ENCODE measurements at regions not wholly inside any gene's neighbourhood (a gene's known extent, or its start where the extent isn't known, plus 50 kb on each side); places are given as distances from the start of the nearest gene placed in this dataset.

- DNase-seq: no peak
These were observed 372.0 kb downstream of the CDH10 start for GRCh38 chr5:24272741-24273140.

GRCh38 chr5:24280215-24280614 is 364.6 kb downstream of the CDH10 start:
- DNase-seq: no peak

GRCh38 chr5:24281818-24282217 is 363.0 kb downstream of the CDH10 start:
- DNase-seq: no peak

- DNase-seq: no peak
These were observed 355.0 kb downstream of the CDH10 start for GRCh38 chr5:24289582-24290335.

- DNase-seq: no peak
These were observed 354.2 kb downstream of the CDH10 start for GRCh38 chr5:24290536-24290935.

- no peak for DNase-seq
These were observed 352.9 kb downstream of the CDH10 start for GRCh38 chr5:24291916-24292315.

GRCh38 chr5:24294333-24294732 is 350.4 kb downstream of the CDH10 start:
- no peak for DNase-seq

GRCh38 chr5:24314106-24314505 is 330.7 kb downstream of the CDH10 start:
- DNase-seq: no peak

- DNase-seq: no peak
These were observed 324.1 kb downstream of the CDH10 start for GRCh38 chr5:24320643-24321042.

GRCh38 chr5:24325306-24325832 is 319.4 kb downstream of the CDH10 start:
- DNase-seq: no peak

- no peak for DNase-seq
These were observed 313.2 kb downstream of the CDH10 start for GRCh38 chr5:24331531-24331930.

- DNase-seq: no peak
These were observed 297.6 kb downstream of the CDH10 start for GRCh38 chr5:24347158-24347557.

GRCh38 chr5:24351285-24351684 is 293.5 kb downstream of the CDH10 start:
- DNase-seq: no peak

GRCh38 chr5:24353016-24353415 is 291.8 kb downstream of the CDH10 start:
- no peak for DNase-seq

GRCh38 chr5:24353611-24354010 is 291.2 kb downstream of the CDH10 start:
- DNase-seq: no peak

GRCh38 chr5:24363789-24364481 is 280.8 kb downstream of the CDH10 start:
- no peak for DNase-seq

- no peak for DNase-seq
These were observed 280.1 kb downstream of the CDH10 start for GRCh38 chr5:24364711-24365110.

- DNase-seq: no peak
These were observed 279.4 kb downstream of the CDH10 start for GRCh38 chr5:24365406-24365805.

- no peak for DNase-seq
These were observed 277.6 kb downstream of the CDH10 start for GRCh38 chr5:24367216-24367615.

- no peak for DNase-seq
These were observed 276.7 kb downstream of the CDH10 start for GRCh38 chr5:24368115-24368514.

- DNase-seq: no peak
These were observed 268.6 kb downstream of the CDH10 start for GRCh38 chr5:24376210-24376609.

GRCh38 chr5:24376616-24377015 is 268.2 kb downstream of the CDH10 start:
- no peak for DNase-seq

GRCh38 chr5:24381861-24382489 is 262.8 kb downstream of the CDH10 start:
- no peak for DNase-seq

GRCh38 chr5:24385070-24385469 is 259.7 kb downstream of the CDH10 start:
- DNase-seq: no peak

All from NCI-H1436 treated with DMSO at 0.1 percent for 48 hours (cell line).